NCI-H460 (cell line): ENCODE measurements at regions not wholly inside any gene's neighbourhood (a gene's known extent, or its start where the extent isn't known, plus 50 kb on each side); places are given as distances from the start of the nearest gene placed in this dataset.
"Not testable (repeated sequence)": the region's sequence is repeated elsewhere in the genome, so short reads cannot be mapped to it uniquely, and the experiment has no call there.

Source experiments
- DNase-seq: peaks from one replicate; pipeline ENCODE4 v3.0.0-alpha.2; 2016; ENCODE audit warnings: low read depth; ENCODE audit errors: extremely low read depth

DNA sequence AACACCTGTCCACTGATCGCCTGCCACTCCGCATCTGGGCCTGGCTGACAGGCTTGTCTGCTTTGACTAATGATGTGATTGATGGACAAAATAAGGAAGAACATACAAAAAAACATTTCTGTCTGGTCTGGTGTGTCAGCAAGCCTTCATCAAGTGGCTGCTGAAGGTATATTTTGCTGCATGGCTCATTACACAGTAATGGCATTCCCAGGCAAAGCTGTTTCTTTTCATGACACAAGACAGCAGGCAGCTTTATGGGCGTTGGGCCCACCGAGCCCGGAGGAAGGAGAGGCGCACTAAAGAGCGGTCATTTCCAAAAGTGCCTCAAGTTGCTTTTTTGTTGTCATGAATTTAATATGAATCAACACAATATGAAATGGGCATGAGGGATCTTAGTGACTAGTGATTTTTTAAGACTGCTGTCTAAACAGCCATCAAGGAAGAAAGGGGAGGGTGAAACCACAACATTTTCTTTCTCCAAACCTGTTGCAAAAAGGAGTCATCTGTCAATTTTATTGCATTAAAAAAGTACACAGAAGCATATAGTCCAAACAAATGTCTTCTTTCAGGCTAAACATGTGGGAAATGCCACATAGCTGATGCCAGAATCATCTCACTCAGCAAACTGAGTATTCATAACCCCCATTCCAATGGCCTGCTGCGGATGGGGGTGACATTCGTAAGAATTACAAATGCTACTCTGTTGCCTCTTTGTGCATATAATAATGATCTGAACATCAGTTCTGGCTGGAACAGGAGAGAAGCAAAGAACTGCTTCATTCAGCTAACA is 476.6 kb downstream of the ZNF536 start:
- no peak for DNase-seq

DNA sequence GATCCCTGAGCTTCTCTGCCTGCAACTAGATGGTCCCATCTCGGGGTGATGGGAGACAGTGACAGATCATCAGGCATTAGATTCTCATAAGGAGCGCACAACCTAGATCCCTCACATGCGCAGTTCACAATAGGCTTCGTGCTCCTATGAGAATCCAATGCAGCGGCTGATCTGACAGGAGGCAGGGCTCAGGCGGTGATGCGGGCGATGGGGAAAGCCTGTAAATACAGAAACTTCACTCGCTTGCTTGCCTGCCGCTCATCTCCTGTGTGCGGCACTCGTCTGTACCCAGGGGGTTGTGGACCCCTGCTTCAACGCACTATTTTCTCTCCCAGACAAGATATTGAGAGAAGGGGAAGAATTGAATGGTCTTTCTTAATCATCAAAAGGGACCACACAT is 473.9 kb downstream of the ZNF536 start:
- DNase-seq: no peak

DNA sequence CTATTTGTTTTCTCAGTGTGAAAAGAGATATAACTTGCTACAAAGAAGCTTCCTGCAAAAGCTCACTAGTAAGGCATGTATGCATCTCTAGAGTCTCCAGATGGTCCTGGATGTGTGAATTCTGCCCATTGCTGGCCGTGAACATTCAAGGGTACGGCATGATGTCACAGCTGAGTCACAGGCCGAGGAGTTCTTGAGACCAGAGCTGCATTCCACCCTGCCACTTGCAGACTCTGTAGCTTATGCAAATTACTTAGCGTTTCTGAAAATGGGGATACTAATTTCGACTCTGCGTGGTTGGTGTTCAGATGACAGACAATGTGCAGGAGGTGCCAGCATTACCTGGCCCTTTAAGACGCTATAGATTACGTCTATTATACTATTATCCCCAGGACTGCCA is 470.7 kb downstream of the ZNF536 start:
- DNase-seq: no peak

DNA sequence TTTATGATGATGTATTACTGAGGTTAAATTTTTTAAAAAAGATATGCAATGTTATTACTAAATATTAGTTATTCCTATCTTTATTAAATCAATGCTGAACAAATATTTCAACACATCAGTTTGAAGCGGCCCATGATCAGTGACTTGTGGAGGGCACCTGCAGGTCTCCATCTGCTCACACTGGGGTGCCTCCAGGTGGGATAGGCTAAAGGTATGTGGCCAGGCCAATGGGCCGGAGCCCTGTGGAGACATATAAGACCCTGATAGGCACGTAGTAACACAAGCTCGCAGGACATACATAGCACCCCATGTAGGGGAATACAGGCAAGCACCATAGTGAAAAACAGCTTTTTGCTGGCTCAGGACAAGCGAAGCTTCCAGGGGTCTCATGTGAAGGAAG is 469.8 kb downstream of the ZNF536 start:
- DNase-seq: no peak

DNA sequence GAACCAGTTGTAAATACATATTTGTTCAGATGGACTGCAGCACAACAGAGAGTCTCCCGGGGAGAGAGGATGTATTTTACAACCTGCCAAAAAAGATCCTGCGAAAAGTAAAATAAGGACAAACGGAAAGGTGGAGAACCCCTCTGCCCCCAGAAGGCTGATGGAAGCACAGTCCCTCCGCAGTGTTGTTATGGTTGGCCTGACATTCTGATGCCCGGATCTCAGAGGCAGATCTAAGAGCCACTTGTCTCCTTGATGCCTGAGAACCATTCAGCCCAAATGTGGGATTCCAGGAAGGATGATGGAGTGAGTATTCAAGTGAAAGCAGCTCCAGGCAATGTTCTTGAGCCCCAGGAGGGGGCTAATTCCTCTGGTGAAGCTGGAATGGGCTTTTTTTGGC is 458.7 kb downstream of the ZNF536 start:
- DNase-seq: no peak

DNA sequence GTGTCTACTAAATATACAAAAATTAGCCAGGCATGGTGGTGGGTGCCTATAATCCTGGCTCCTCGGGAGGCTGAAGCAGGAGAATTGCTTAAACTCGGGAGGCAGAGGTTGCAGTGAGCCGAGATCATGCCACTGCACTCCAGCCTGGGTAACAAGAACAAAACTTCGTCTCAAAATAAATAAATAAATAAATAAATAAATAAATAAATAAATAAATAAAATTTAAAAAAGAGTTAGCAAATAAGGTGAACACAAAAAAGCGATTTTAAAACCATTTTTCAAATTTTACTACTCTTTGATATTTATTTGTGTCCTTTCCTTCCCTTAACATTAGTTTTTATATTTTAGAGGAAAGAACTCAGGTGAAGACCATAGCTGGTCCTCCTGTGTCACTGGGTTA is 453.3 kb downstream of the ZNF536 start:
- not testable (repeated sequence) for DNase-seq

DNA sequence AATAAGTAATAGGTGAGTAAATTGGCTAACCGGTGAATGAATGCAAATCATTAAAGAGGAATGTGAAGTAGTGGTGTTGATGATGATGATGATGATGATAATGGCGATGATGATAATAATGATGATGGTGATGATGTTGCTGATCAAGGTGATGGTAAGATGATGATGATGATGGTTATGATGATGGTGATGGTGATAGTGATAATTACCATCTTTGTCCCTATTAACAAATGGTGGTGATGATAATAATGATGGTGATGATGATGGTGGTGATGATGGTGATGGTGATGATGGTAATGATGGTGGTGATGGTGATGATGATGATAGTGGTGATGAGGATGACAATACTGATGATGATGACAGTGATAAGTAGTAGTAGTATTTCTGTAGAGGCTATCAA is 452.6 kb downstream of the ZNF536 start:
- no peak for DNase-seq

DNA sequence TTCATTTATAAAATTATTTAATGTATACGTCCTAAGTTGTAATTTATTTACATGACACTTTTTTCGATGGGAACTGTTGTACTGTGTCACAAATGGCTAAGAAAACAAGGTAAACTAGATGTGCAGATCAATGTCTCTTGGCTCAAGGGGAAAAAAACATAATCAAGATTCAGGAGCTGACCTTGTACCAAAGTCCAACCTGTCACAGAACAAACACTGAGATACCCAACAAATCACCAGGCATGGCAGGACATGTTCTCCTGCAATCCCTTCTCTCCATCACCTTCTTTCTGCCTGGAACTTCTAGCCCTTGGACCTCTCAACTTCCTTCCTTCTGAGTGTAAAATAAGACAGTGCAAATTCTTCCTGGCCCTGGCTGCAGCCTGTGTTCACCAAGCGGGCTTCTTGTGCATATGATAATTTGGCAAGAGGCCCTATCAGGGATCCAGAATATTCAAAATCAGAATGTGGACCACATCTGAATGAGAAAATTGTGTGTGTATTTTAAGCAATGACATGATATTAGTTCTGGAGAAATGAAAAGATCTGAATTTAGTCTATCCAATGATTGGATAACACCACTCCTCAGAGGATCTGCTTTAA is 445.9 kb downstream of the ZNF536 start:
- no peak for DNase-seq

DNA sequence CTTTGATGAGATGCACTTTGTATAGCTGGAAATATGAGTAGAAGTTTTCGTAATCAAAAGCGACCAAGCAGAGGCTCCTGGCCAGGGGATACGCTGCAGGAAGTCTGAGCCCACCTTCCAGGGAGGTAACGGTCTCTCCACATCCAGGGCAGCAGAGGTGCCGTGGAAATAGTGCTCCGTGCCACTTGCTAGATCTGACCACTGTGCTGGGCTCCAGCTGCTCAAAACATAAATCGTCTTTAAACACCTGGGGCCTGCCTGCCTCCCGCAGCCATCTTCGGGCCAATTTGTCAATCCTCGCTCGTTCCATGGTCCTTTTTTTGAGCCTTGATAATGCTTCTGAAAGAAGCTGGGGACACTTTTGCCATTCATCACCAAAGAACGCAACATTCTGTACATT is 445.0 kb downstream of the ZNF536 start:
- DNase-seq: no peak

DNA sequence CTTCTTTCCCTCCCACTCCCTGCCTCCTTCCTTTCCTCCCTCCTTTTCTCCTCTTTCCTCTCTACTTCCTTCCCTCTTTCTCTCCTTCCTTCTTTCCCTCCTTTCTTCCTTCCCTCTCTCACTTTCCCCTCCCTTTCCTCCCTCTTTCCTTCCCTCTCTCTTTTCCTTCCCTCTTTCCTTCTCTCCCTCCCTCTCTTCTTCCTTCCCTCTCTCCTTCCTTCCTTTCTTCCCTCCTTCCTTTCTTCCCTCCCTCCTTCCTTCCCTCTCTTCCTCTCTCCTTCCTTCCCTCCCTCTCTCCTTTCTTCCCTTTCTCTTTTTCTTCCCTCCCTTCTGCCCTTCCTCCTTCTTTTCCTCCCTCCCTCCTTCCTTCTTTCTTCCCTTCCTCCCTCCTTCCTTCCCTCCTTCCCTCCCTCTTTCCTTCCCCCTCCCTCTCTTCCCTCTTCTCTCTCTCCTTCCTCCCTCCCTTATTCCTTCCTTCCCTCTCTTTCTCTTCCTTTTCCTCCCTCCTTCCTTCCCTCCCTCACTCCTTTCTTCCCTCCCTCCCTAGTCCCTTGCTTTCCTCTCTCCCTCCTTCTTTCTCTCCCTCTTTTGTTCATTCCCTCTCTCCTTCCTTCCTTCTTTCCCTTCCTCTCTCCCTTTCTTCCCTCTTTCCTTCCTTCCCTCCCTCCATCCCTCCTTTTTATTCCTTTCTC is 443.9 kb downstream of the ZNF536 start:
- DNase-seq: no peak

DNA sequence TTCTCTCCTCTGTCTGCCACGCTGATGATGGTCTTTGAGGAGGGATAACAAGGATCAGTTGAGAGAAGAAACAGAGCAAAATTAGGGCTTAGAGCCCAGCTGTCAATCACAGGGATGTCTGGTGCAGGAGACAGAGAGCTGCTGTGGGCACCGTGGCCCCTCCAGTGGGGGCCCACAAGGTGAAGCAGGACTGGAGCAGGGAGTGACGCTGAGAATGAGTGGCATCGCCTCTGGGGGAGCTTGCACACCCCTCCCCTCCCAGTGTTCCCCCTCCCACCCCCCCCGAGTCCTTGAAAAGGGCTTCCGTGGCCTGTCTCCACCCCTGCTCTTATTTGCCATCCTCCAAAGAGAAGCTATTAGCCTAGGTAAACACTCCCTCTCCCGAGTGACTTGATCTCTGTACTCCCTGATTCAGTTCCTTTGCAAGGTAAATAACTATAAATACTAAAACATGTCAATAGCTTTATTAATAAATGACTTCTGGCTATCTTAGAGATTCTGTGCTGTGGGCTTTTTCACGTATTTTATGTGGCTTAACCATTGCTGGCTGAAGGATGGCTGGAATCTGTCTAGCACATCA is 440.0 kb downstream of the ZNF536 start:
- no peak for DNase-seq

DNA sequence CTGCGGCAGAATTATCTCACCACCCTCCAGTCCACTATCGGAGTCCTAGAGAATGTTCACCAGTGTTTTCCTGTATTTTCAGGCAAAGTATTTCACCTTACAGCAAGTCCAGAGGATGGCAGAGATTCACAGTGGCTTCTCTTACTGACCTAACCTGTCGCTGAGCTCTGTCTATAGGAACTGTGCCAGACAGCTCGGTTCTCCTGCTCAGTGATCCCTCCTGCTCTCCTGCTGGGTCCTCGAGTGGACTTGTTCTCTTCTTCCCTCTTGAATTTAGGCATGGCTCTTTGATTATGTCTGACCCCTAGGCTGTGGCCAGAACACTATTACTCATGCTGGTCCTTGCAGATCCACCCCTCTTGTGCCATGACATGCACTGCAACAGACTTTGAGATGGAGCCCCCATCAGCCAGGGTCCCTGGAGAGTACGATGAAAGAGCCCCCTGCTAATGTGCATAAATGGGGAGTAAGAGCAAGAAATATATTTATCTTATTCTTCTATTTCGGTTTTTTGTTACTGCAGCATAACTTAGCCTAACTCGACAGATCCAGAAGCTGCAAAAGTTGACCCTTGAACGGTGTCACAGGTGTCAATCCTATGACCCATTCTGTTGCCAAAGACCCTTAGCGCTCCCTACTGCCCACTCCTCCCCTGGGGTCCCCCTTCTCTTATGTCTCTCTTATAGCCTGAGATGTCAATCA is 439.4 kb downstream of the ZNF536 start:
- DNase-seq: no peak

DNA sequence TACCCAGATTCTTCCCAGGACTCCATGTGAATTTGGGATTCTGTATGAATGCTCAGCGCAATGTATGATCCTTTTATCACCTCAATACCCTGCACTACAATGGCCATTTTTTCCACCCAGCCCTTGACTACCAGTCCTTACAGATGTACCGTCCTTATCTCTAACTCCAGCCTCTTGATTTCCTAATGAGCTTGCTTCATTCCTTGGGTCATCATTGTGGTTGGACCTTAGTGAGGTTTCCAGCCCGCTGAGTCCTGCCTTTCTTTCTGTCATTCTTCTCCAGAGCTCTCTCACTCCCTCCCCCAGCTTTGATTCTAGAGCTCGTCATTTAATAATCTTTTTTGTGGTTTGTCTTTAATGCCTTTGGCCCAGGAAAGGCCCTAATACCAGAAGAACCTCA is 438.5 kb downstream of the ZNF536 start:
- no peak for DNase-seq

DNA sequence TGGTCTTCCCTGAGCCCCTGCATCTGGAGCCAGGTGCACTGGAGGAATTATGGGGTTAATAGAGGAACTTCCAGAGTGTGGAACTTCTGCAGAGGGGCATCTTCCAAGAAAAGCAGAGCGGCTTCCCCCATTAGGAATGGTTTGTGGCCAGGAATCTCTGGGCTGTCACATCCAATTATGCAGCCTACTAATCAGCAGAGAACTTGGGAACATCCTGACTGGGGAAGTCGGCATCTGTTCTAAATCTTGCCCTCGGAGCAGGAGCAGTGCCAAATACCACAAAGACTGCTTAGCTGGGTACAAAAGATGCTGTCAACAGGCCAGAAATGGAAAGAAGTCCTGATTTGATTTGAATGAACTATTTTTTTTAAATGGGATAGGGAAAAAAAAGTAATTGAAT is 435.1 kb downstream of the ZNF536 start:
- no peak for DNase-seq

DNA sequence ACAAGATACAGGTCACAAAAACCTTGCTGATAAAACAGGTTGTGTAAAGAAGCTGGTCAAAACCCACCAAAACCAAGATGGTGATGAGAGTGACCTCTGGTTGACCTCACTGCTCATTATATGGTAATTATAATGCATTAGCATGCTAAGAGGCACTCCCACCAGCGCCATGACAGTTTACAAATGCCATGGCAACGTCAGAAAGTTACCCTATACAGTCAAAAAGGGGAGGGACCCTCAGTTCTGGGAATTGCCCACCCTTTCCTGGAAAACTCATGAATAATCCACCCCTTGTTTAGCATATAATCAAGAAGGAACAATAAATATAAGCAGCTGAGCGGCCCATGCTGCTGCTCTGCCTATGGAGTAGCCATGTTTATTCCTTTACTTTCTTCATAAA is 434.1 kb downstream of the ZNF536 start:
- DNase-seq: no peak

DNA sequence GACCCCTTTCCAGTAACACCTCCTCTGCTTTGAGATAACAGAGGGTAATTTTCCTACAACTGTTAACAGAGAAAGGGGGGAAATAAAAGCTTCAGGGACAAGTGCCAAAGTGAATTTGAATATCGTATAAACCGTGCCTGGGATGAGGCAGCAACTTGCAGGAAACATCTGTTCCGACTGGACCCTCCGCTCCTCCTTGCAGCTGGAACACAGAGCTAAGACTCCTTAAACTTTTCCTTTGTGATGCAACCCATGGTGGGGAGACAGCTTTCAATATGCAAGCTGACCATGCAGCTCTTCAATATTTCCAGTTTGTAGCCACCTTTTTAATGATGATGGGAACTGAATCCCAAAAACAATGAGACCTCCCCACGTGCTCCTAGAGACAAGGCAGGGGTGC is 432.6 kb downstream of the ZNF536 start:
- DNase-seq: no peak

DNA sequence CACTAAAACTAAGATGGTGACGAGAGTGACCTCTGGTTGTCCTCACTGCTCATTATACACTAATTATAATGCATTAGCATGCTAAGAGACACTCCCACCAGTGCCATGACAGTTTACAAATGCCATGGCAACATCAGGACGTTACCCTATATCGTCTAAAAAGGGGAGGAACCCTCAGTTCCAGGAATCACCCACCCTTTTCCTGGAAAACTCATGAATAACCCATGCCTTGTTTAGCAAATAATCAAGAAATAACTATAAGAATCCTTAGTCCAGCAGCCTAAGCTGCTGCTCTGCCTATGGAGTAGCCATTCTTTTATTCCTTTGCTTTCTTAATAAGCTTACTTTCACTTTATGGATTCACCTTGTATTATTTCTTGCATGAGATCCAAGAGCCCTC is 432.1 kb downstream of the ZNF536 start:
- DNase-seq: not testable (repeated sequence)

DNA sequence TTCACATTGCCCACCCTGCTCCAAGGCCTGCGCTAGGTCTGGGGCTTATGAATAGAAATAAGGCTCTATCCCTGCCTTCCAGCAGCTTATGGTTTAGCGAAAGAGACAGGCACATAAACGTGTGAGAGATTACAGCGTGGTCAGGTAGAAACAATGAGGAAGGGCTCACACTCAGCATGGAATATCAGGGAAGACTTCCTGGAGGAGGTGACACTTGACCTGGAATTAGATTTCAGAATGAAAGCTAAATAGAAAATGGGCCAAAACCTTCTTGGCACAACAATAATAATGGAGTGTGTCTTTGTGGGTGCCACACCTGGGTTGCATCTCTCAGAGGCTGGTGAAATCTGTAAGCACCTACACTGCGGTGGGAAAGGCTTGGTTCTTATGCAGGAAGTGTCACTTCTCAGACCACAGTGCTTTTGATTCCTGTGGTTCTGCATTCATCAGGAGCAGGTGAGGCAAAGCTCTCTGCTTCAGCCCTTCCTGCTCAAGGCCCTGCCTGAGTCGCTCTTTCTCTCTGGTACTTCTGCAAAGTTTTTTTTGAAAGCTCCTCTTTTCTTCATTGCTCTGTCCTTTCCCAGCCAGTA is 430.3 kb downstream of the ZNF536 start:
- DNase-seq: no peak

DNA sequence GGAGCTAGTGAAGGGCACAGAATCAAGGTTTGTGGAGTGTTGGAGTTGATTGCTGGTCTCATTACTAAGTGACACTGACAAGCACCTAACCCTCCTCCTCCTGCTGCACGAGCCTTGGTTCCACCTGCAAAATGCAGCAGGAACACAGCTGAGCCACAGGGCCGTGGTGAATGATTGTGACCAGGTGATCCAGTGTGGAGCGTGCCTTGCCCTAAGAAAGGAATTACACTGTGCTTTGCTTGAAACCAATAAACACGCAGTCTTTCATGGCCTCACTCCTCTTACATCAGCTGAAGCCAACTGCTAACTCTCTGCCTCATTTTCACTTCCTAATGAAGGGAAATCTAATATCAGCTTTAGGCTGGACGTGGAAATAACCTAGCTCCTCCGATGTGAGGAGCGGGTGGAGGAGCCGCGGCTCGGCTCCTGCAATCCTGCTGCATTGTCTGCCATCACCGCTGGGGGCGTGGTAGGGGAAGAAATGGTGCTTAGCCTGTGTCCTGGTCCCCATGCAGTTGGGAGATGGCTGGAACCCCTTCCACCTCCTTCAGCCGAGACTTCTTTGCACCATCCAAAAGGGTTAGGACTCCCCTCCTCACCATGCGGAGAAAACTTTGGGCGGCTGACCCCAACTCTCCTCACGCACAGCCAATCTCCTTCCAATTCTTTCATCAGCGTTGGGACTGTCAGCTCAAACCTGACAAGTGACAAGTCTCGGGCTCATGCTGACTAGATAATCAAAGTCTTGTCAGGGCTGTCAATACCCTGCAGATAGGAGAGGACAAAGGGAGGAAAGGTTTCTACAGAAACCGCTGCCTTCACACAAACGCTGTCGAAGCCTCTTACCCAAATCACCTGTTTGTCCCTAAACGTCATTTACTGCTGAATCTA is 427.9 kb downstream of the ZNF536 start:
- no peak for DNase-seq

DNA sequence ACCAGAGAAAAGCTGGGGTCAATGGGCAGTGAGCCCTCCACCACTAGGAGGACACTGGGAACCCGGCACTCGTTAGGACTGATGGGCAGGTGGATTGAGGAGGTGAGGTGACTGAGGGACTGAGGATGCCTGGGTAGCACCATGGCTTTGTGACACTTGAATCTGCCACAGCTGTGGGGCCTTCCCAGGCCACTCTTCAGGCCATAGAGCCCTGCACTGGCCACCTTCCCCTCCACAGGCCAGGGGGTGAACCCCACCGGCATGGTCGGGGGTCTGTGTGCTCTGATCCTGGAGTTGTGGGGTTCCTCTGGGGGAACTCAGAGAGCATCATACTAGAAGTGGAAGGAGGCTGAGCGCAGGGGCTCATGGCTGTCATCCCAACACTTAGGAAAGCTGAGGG is 423.5 kb downstream of the ZNF536 start:
- no peak for DNase-seq
